HG03280 (cell line): ENCODE measurements at regions not wholly inside any gene's neighbourhood (a gene's known extent, or its start where the extent isn't known, plus 50 kb on each side); places are given as distances from the start of the nearest gene placed in this dataset.
"Not testable (repeated sequence)": the region's sequence is repeated elsewhere in the genome, so short reads cannot be mapped to it uniquely, and the experiment has no call there.

Source experiments
- ATAC-seq: cut with Tn5 transposase; IDR thresholded peaks from one replicate; pipeline ENCODE4 v1.9.1; 2021; ENCODE audit warnings: mild to moderate bottlenecking, moderate library complexity; ENCODE audit not compliant: unreplicated experiment

DNA sequence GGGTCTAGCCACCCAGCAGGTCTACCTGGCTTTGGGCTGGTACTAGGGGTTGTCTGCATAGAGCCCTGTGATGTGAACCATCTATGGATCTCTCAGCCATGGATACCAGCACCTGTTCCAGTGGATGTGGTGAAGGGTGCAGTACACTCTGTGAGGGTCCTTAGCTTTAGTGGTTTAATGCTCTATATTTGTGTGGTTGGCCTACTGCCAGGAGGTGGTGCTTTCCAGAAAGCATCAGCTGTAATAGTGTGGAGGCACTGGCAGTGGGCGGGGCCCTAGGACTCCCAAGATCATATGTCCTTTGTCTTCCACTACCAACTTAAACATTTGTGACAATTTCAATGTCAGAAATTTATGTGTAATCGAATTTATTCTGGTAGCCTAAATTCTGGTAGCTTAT is 1065.1 kb downstream of the RPIA start:
- ATAC-seq = not testable (repeated sequence)

DNA sequence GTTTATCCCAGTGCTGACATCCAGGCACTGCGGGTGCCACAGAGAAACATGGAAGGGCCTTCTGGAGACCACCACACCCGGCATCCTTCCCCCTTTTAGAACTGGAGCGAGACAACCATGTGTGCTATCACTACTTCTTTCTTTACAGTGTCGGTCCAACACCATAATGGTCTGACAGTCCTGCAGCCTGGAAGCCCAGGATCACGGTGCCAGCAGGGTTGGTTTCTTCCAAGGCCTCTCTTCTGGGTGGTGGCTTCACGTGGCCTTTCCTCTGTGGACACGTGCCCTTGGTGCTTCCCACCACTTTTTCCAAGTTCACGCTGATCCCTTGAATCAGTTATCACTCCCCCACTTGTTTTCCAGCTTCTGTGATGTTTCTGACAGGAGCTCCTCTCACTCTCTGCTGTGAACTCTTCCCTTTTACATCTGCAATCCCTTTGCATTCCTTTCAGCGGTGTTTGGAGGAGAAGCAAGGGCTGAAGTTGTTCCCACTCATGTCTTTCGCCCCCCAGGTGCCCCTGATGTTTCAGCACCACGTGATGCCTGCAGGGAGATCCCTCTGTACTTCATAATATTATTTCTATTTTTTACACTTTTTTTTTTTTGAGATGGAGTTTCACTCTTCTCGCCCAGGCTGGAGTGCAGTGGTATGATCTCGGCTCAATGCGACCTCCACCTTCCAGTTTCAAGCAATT is 1067.0 kb downstream of the RPIA start:
- not testable (repeated sequence) for ATAC-seq

DNA sequence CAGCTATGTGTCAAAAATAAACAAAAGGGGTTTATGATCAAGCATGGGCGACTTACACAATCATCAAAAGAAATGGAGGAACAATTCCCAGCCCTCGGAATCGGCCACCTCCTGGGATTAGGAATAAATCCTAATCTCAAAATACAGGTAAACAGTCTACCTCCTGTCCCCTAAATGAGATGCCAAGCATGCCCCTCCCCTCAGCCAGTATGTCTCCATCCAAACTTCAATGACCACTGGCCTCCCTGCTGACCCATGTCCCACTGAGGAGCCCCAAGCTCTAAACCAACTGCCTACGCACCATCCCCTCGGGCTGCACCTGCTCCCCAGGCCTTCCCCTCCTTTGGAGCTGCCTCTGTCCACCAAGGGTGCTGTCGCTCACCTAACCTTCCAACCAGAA is 1069.3 kb downstream of the RPIA start:
- not testable (repeated sequence) for ATAC-seq

DNA sequence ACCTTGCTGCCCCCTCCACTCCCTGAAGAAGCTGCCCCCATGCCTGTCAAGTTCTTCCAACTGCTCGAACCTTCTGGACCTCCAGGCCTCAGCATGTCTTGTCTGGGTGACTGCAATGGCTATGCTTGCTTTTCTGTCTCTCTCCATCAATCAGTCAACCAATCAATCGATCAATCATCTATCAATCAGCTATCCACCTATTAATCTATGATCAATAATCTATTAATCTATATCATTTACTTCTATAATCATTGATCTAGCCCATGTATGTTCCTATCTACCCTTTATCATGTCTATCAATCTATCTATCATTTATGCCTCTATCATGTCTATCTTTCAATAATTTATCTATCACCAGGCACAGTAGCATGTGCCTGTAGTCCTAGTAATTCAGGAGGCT is 1069.7 kb downstream of the RPIA start:
- not testable (repeated sequence) for ATAC-seq

DNA sequence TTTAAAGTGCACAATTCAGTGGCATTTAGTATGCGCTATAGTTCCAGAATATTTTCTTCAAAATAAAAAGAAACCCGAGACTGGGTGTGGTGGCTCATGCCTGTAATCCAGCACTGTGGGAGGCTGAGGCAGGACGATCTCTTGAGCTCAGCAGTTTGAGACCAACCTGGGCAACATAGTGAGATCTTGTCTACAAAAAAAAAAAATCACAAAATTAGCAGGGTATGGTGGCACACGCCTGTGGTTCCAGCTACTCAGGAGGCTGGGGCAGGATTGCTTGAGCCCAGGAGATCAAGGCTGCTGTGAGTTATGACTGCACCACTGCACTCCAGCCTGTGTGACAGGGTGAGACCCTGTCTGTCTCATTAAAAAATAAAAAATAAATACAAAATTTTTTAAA is 1070.4 kb downstream of the RPIA start:
- not testable (repeated sequence) for ATAC-seq

DNA sequence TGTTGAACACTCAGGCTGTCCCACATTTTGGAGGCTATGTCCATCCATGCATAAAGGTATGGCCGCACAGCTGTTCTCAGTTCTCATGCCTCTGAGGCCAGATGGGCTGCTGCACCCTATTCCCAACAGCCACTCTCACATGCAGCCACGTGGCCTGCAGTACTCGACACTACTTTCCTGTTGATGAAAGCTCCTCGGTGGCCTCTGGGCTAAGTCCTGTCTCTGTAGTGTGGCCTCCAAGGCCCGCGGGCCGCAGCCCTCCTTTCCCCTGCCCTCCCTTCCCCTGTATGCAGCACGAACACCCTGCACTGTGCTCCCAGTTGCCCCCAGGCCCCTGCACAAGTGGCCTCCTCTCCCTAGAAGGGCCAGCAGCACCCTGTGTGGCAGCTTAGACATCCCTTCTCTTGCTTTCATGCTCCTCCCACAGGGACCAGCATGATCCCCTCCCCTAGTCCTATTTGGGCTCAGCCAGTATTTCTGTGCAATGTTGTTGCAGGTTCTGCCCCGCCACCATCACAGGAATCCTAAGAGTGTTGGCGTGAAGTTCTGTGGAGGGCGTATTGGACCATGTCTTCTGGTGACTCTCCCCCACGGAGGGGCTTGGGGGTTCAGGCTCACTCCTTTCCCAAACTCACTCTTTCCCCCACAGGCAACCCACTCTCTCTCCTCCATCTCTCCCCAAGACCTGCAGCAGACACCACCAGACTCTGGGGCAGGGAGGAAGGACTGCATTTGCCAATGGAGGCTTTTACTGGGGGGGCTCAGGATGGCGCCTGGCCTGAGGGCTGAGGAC is 1071.2 kb downstream of the RPIA start:
- not testable (repeated sequence) for ATAC-seq

DNA sequence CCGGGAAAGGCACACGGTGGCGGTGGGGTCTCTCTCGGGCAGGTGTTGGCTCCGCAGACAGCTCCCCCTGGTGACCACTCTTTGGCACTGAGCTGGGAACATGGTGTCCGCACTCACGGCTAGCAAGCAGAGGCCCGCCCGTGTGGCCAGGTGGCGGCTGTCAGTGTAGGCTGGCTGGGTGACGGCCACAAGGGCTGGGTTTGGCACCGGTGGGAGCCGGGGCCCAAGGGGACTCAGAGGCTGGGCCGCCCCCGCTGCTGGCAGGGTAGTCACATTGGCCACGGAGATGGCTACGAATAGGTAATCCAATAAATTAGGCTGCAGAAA is 1071.7 kb downstream of the RPIA start:
- ATAC-seq = no peak

DNA sequence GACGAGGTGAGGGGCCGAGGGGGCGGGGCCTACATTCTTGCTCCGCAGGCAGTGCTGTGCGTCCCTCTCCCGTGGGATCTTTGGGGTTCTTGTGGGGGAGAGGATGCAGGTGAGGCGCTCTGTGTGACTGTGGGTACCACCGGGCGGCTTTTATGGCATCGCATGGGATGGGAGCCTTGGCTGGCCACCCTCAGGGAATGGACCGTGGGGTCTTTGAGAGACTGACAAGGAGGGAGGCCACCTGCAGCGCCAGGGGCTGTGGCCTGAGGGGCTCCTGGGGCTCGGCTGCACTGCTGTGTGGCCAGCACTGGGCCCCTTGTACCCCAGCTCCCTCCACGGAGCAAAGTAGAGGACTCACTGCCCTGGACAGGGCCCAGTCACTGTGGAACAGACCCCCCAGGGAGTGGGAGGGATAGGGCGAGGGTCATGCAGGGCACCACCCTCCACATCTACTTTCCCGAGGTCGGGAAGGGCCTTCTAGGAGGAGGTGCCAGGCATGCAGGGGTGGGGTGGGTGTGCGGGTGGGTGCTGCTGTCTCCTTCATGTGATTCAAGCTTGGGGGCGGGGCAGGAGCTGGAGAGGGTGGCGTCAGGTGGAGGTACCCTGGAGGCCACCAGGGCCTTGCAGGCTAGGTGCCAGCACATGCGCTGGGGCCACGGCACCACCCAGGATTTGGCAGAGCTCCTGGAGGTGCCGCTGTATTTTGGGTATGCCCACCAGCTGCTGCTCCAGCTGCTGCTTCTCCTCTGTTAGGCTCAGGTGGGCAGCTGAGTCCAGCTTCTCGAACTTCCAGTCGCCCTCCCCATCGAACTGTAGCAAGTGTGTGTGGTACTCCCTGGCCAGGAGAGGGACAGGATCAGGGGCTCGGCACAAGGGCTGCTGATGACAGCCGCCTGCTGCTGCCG is 1072.4 kb downstream of the RPIA start:
- ATAC-seq = no peak

DNA sequence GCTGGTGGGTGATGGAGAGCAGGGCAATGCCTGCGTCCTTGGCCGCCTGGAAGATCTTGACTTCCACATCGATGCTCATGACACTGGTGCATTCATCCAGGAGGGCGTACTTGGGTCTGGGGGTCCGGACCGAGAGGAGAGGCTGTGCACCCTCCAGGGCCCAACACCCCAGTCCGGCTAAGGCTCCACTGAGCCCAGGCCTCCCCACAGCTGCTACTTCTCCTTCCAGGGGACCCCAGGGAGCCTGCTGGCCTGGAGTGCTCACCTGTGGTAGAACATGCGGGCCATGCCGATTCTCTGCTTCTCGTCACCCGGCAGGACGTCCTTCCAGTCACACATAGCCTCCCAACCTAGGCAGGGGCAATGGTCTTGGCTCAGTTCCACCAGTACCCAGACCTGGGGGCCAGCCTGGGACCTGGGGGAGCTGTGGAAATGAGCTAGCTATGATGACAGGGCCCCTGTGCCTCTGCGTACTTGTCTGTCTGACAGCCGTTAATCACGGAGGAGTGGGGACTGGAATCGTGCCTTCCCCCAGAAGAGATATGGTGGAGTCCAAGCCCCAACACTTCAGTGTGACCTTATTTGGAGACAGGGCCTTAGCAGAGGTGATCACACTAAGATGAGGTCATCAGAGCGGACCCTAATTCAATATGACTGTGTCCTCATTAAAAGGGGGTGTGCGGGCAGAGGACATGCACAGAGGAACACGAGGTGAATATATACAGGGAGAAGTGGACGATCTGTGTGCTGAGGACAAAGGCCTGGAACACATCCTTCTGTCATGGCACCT is 1073.3 kb downstream of the RPIA start:
- ATAC-seq = not testable (repeated sequence)

DNA sequence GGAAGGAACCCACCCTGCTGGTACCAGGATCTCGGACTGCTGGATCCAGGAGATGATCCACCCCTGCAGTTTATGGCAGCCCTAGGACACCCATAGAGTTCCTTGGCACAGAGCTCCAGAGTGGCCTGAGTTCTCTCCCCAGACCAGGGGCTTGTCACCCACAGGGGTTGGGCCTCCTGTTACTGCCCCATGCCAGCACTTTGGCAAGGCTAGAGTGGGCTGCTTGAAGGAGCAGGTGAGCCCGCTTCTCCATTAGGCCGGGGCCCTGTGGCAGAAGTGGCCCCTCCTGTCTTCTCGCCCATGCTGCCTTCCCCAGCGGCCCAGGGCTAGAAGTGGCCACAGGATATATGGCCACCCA is 1073.9 kb downstream of the RPIA start:
- not testable (repeated sequence) for ATAC-seq

DNA sequence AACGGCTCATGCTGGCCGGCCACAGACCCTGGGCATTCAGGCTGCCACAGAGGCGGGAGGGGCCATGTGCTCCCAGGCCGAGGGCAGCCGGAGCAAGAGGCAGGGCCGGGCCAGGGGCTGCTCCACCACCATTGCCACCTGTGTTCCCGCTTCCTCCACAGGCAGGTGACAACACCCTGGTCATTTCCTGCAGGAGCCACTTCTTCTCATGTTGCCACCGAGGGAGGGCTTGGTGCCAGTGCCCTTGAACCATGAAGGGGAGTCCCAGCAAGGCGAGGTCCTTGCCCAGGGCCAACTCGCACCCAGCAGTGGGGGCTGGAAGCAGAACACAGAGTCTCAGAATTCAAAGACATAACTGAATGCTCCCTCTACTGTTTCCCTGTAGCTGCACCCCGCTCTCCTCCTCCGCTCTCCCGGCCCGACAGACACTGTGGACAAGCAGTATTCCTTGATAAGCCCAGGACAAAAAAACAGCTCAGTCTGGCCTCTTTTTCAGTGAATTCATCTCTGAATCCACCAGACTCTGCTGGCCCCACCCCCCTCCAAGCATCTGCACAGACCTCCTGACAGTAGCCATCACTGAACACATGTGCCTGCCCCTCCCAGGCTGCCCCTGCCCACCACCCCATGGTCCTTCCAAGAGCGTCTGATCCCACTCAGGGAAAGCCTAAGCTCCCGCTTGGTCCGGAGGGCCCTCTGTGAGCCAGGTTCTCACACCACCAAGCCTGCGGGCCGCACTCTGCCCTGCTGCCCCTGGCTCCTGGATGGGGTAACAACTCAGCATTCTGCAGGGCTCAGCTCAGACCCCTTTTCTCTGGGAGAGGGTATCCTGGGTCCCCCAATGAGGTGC is 1074.9 kb downstream of the RPIA start:
- not testable (repeated sequence) for ATAC-seq

DNA sequence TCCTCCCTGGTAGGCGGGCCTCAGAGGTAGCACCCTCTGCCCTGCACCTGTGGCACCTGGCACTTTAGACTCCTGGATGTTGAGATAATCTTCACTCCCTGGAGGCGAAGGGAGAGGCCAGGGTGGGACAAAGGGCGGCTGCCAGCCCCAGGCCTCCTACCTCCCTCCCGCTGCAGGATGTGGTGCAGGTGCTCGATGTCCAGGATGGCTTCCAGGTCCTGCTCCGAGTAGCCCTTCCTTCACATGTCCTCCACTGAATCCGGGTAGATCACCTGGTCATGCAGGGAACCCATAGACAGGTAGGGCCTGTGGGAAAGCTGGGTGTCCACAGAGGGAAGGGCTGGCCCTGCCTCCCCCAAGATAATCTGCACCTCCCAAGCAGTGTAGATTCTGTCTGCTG is 1075.6 kb downstream of the RPIA start:
- not testable (repeated sequence) for ATAC-seq

DNA sequence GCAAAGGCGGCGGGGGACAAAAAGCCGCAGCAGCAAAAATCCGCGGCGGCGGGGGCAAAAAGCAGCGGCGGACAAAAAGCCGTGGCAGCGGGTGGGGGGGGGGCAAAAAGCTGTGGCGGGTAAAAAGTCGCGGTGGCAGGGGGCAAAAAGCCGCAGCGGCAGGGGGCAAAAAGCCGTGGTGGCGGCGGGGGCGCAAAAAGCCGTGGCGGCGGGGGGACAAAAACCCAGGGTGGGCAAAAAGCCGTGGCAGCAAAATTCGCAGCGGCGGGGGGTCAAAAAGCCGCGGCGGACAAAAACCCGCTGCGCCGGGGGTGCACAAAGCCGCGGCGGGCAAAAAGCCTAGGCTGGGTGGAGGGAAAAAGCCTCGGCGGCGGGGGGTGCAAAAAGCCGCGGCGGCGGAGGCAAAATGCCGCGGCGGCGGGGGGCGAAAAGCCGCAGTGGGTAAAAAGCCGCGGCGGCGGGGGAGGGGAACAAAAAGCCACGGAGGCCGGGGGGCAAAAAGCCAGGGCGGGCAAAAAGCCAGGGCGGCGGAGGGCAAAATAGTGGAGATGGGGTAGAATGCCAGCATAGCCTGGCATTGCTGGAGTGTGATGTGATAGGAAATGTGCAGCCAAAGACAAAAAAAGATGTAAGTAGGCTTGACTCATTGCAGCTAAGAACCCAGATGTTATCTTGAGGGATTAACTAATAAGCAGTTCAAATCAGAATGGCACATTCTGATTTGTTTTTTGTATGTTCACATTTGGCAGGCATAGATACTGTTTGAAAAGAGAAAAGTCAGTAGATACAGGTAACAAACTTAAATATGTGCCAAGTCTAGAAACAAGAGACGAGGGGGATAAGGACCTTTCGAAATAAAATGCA is 1076.3 kb downstream of the RPIA start:
- ATAC-seq = no peak

DNA sequence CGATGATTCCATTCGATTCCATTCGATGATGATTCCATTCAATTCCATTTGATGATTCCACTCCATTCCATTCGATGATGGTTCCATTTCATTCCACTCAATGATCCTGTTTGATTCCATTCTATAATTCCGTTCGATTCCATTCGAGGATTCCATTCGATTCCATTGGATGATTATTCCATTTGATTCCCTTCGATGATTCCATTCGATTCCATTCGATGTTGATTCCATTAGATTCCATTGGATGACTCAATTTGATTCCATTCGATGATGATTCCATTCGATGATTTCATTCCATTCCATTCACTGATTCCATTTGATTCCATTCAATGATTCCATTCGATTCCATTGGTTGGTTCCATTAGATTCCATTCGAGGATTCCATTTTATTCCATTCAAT is 1084.4 kb downstream of the RPIA start:
- no peak for ATAC-seq

DNA sequence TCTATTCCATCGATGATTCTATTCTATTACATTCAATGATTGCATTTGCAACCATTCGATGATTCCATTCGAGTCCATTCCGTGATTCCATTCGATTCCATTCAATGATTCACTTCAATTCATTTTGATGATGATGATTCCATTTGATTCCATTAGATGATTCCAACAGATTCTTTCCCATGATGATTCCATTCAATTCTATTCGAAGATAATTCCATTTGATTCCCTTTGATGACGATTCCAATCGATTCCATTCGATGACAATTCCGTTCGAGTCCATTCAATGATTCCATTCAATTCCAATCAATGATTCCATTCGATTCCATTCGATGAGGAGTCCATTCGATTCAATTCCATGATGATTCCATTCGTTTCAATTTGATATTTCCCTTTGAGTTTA is 1088.8 kb downstream of the RPIA start:
- no peak for ATAC-seq

DNA sequence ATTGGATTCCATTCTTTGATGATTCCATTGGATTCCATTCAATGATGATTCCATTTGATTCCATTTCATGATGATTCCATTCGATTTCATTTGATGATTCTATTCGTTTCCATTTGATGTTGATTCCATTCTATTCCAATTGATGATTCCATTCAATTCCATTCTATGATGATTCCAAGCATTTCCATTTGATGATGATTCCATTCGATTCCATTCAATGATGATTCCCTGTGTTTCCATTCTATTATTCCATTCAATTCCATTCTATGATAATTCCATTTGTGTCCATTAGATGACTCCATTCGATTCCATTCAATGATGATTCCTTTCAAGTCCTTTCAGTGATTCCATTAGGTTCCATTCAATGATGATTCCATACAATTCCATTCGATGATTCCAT is 1090.5 kb downstream of the RPIA start:
- no peak for ATAC-seq

DNA sequence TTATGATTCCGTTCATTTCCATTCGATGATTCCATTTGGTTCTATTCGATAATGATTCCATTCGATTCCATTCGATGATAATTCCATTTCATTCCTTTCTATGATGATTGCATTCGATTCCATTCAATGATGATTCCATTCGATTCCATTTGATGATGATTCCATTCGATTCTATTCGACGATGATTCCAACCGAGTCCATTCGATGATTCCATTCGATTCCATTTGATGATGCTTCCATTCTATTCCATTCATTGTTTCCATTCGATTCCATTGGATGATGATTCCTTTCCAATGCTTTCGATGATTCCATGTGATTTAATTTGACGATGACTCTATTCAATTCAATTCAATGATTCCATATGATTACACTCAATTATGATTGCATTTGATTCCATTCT is 1093.5 kb downstream of the RPIA start:
- no peak for ATAC-seq

DNA sequence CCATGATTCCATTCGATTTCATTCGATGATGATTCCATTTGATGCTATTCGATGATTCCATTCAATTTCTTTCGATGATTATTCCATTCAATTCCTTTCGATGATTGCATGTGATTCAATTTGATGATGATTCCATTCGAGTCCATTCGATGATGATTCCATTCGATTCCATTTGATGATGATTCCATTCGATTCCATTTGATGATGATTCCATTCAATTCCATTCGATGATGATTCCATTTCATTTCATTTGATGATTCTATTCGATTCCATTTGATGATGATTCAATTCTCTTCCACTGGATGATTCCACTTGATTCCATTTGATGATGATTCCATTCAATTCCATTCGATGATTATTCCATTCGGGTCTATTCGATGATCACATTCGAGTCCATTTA is 1094.1 kb downstream of the RPIA start:
- not testable (repeated sequence) for ATAC-seq

DNA sequence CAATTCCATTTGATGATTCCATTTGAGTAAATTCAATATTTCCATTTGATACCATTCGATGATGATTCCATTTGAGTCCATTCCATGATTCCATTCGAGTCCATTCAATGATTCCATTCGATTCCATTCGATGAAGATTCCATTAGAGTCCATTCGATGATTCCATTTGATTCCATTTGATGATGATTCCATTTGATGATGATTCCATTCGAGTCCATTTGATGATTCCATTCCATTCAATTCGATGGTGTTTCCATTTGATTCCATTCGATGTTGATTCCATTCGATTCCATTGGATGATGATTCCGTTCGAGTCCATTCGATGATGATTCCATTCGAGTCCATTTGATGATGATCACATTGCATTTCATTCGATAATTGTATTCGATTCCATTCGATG is 1095.2 kb downstream of the RPIA start:
- not testable (repeated sequence) for ATAC-seq
